ENCODE measurements at regions not wholly inside any gene's neighbourhood (a gene's known extent, or its start where the extent isn't known, plus 50 kb on each side); places are given as distances from the start of the nearest gene placed in this dataset.
"Not testable (repeated sequence)": the region's sequence is repeated elsewhere in the genome, so short reads cannot be mapped to it uniquely, and the experiment has no call there.

DNA sequence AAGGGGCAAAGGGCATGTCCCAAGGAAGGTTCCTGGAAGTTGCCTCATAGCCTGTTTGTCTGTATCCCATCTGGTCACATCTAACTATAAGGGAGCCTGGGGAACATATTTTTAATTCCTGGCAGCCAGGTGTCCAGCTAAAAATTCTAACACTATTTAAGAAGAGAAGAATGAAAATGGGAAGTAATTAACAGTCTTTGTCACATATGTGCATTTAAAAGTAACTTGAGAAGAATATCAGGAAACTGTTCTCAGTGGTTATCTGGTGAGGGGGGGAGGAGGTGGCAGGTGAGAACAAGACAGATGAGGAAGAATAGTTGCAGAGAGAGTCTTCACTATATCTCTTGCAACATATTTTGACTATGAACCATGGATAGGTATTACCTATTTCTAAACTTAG is 75.5 kb upstream of the ELOVL5 start:
- Histone ChIP-seq H3K27ac (no peak overlapping the region), H3K4me3 (no peak overlapping the region), H3K36me3 (no peaks in the 10 kb centered on the region), H3K4me1 (no peaks in the 10 kb centered on the region), H3K9me3 (no peaks in the 10 kb centered on the region), H3K27me3 (no peaks in the 10 kb centered on the region)
- intact Hi-C loops (cut with DNase I; ENCODE audit: low total_unique reads) (no loop called here), in situ Hi-C loops (cut with MboI; ENCODE audit: low pct_ligation_motif_present in 1 of 4, low pct_unique_long_range_greater_than_20kb in 1 of 4, low sequenced_read_pairs in 3 of 4) (no loop called here)
- DNase-seq = no peak
- TF ChIP-seq, protein P1, sequence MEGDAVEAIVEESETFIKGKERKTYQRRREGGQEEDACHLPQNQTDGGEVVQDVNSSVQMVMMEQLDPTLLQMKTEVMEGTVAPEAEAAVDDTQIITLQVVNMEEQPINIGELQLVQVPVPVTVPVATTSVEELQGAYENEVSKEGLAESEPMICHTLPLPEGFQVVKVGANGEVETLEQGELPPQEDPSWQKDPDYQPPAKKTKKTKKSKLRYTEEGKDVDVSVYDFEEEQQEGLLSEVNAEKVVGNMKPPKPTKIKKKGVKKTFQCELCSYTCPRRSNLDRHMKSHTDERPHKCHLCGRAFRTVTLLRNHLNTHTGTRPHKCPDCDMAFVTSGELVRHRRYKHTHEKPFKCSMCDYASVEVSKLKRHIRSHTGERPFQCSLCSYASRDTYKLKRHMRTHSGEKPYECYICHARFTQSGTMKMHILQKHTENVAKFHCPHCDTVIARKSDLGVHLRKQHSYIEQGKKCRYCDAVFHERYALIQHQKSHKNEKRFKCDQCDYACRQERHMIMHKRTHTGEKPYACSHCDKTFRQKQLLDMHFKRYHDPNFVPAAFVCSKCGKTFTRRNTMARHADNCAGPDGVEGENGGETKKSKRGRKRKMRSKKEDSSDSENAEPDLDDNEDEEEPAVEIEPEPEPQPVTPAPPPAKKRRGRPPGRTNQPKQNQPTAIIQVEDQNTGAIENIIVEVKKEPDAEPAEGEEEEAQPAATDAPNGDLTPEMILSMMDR (IDR thresholded peaks at IDR 0.05) = no peak
- TF ChIP-seq POLR2A (IDR thresholded peaks at IDR 0.05) (no peak), EP300 (IDR thresholded peaks at IDR 0.05; ENCODE audit: low read depth) (no peak), POLR2AphosphoS5 (IDR thresholded peaks at IDR 0.05) (no peak)

DNA sequence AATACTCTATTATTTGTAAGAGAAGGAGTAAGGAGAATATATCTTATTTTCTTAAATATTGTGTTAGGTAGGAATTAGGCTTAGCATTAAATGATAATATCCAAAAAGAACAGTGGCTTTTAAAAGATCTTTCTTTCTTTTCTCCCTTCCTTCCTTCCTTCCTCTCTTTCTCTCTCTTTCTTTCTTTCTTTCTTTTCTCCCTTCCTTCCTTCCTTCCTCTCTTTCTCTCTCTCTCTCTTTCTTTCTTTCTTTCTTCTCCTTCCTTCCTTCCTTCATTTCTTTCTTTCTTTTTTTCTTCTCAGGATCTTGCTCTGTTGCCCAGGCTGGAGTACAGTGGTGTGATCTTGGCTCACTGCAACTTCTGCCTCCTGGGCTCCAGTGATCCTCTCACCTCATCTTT is 74.8 kb upstream of the ELOVL5 start:
- in situ Hi-C loops (cut with MboI; ENCODE audit: low pct_ligation_motif_present in 1 of 4, low pct_unique_long_range_greater_than_20kb in 1 of 4, low sequenced_read_pairs in 3 of 4); H3K36me3 ChIP-seq; H3K27me3 ChIP-seq; H3K4me3 ChIP-seq; intact Hi-C loops (cut with DNase I; ENCODE audit: low total_unique reads); H3K27ac ChIP-seq; DNase-seq; H3K4me1 ChIP-seq; H3K9me3 ChIP-seq: not testable (repeated sequence)

GRCh38 chr6:53419026-53419425 is 70.3 kb upstream of the ELOVL5 start:
- in situ Hi-C loops (cut with MboI; ENCODE audit: low pct_ligation_motif_present in 1 of 4, low pct_unique_long_range_greater_than_20kb in 1 of 4, low sequenced_read_pairs in 3 of 4) (loop anchor here in 2 of 4 donors (10.0 kb wide), 1 partner anchor 244 kb away; no protein-coding TSS in a partner anchor), intact Hi-C loops (cut with DNase I; ENCODE audit: low total_unique reads) (no loop called here)
- 85 to 91% methylated on average over 1 of the region's 1 CpG for WGBS, 2 donors (ENCODE audit: low coverage in 1 of 2)
- Histone ChIP-seq H3K4me1 (no peaks in the 10 kb centered on the region), H3K27me3 (no peaks in the 10 kb centered on the region), H3K36me3 (no peaks in the 10 kb centered on the region), H3K9me3 (no peaks in the 10 kb centered on the region), H3K4me3 (no peak overlapping the region), H3K27ac (no peak overlapping the region)
- TF ChIP-seq EP300 (IDR thresholded peaks at IDR 0.05; ENCODE audit: low read depth) (no peak), POLR2A (IDR thresholded peaks at IDR 0.05) (no peak), POLR2AphosphoS5 (IDR thresholded peaks at IDR 0.05) (no peak)
- TF ChIP-seq, protein P1 (IDR thresholded peaks at IDR 0.05) = no peak
- DNase-seq = no peak

- no peak for DNase-seq
- Histone ChIP-seq H3K4me3 (no peak overlapping the region), H3K4me1 (no peaks in the 10 kb centered on the region), H3K36me3 (no peaks in the 10 kb centered on the region), H3K27me3 (no peaks in the 10 kb centered on the region), H3K9me3 (no peaks in the 10 kb centered on the region), H3K27ac (no peak overlapping the region)
- in situ Hi-C loops (cut with MboI; ENCODE audit: low pct_ligation_motif_present in 1 of 4, low pct_unique_long_range_greater_than_20kb in 1 of 4, low sequenced_read_pairs in 3 of 4) = loop anchor here in 2 of 4 donors (10.0 kb wide), 1 partner anchor 243 kb away; no protein-coding TSS in a partner anchor
- 83 to 85% methylated on average over 2 of the region's 2 CpGs for WGBS, 2 donors (ENCODE audit: low coverage in 1 of 2)
- no peak for TF ChIP-seq EP300 (IDR thresholded peaks at IDR 0.05; ENCODE audit: low read depth)
- no peak for TF ChIP-seq POLR2A (IDR thresholded peaks at IDR 0.05)
- TF ChIP-seq, protein P1 (IDR thresholded peaks at IDR 0.05) = no peak
- no peak for TF ChIP-seq POLR2AphosphoS5 (IDR thresholded peaks at IDR 0.05)
- intact Hi-C loops (cut with DNase I; ENCODE audit: low total_unique reads) = no loop called here
These were observed 69.5 kb upstream of the ELOVL5 start for GRCh38 chr6:53418288-53418687.

DNA sequence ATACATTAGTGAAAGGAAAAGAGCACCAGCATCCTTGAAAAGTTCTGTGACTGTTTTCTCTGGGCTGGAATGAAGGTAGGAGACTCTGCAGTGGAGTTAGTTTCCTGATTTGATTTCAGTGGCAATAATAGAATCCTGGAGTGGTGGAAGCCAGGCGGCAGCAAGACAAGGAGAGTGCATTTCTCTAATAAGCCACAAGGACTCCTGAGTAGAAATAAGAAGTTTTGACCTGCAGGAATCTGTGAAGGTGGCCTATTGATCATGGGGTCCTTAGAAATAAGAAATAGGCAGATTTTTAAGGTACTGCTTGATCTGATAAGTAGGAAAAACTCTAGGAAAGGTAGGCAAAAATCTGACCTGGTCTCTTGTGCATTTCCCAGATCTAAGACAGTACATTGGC is 68.4 kb upstream of the ELOVL5 start:
- H3K4me3 ChIP-seq = no peak overlapping the region
- intact Hi-C loops (cut with DNase I; ENCODE audit: low total_unique reads) = no loop called here
- WGBS, 2 donors (ENCODE audit: low coverage in 1 of 2) = 88 to 91% methylated on average over 1 of the region's 1 CpG
- no peaks in the 10 kb centered on the region for H3K27me3 ChIP-seq
- no peaks in the 10 kb centered on the region for H3K36me3 ChIP-seq
- H3K9me3 ChIP-seq = no peaks in the 10 kb centered on the region
- no peaks in the 10 kb centered on the region for H3K4me1 ChIP-seq
- no peak for DNase-seq
- no peak overlapping the region for H3K27ac ChIP-seq
- no peak for TF ChIP-seq POLR2AphosphoS5 (IDR thresholded peaks at IDR 0.05)
- TF ChIP-seq, protein P1 (IDR thresholded peaks at IDR 0.05) = no peak
- TF ChIP-seq EP300 (IDR thresholded peaks at IDR 0.05; ENCODE audit: low read depth) = no peak
- TF ChIP-seq POLR2A (IDR thresholded peaks at IDR 0.05) = no peak
- in situ Hi-C loops (cut with MboI; ENCODE audit: low pct_ligation_motif_present in 1 of 4, low pct_unique_long_range_greater_than_20kb in 1 of 4, low sequenced_read_pairs in 3 of 4) = loop anchor here in 2 of 4 donors (10.0 kb wide), 1 partner anchor 242 kb away; no protein-coding TSS in a partner anchor
